Colonic mucosa (tissue), 4 donors: ENCODE measurements at regions not wholly inside any gene's neighbourhood (a gene's known extent, or its start where the extent isn't known, plus 50 kb on each side); places are given as distances from the start of the nearest gene placed in this dataset.

Experiments used
- DNase-seq: peaks from one replicate; pipeline ENCODE4 v3.0.0-alpha.2; 2020
- H3K27ac ChIP-seq: fragments of 200-600 bp; one replicate; pipeline ENCODE4 v1.8.0; 2021
- H3K27me3 ChIP-seq: fragments of 200-600 bp; one replicate; pipeline ENCODE4 v1.8.0; 2021
- H3K36me3 ChIP-seq: fragments of 200-600 bp; one replicate; pipeline ENCODE4 v1.8.0; 2021
- H3K4me1 ChIP-seq: fragments of 200-600 bp; one replicate; pipeline ENCODE4 v1.8.0; 2021; ENCODE audit warnings: mild to moderate bottlenecking
- H3K4me3 ChIP-seq: fragments of 200-600 bp; one replicate; pipeline ENCODE4 v1.8.0; 2021
- H3K9ac ChIP-seq, 2 donors: one replicate each; pipeline ENCODE4 v1.7.0; 2013; ENCODE audit warnings: control low read depth in 2 of 2, low read depth in 2 of 2, low read length in 2 of 2
- H3K9me3 ChIP-seq: fragments of 200-600 bp; one replicate; pipeline ENCODE4 v1.8.0; 2021
- intact Hi-C: fragments of 100-400 bp; cut with DNase I; formaldehyde crosslinking; loops from one replicate; pipeline ENCODE4 v1.14.1; 2022
- TF ChIP-seq, protein P1 (sequence below): fragments of 200-600 bp; IDR thresholded peaks from one replicate; pipeline ENCODE4 v1.8.0; 2022; ENCODE audit warnings: antibody characterized with exemption, mild to moderate bottlenecking
- donor health status: healthy.
- donor health status: DM: no; HTN: no; CAD: no.
- donor health status: DM: no; HTN: no; CAD: no.

DNA sequence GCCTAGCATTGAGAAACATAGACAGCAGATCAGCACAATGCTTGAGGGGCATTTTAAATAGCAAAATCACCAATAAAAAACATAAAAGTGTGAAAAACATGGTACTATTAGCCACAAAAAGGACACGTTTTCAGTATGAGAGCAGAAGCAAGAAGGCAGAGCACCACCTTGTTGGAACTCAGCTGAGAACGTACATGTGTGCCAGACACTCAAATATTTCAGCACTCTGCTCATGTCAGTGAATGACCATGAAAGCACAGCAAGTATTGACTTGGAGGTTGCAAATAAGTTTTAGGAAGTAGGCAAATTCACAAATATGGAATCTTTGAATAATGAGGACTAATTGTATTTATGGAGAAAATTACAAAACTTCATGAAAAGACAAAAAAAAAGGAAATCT is 193.4 kb upstream of the PKN2 start:
- Histone ChIP-seq H3K36me3 (no peaks in the 10 kb centered on the region), H3K27ac (no peak overlapping the region), H3K4me1 (no peaks in the 10 kb centered on the region), H3K4me3 (no peak overlapping the region), H3K27me3 (no peaks in the 10 kb centered on the region), H3K9ac (no peak overlapping the region), H3K9me3 (no peaks in the 10 kb centered on the region)
- TF ChIP-seq, protein P1, sequence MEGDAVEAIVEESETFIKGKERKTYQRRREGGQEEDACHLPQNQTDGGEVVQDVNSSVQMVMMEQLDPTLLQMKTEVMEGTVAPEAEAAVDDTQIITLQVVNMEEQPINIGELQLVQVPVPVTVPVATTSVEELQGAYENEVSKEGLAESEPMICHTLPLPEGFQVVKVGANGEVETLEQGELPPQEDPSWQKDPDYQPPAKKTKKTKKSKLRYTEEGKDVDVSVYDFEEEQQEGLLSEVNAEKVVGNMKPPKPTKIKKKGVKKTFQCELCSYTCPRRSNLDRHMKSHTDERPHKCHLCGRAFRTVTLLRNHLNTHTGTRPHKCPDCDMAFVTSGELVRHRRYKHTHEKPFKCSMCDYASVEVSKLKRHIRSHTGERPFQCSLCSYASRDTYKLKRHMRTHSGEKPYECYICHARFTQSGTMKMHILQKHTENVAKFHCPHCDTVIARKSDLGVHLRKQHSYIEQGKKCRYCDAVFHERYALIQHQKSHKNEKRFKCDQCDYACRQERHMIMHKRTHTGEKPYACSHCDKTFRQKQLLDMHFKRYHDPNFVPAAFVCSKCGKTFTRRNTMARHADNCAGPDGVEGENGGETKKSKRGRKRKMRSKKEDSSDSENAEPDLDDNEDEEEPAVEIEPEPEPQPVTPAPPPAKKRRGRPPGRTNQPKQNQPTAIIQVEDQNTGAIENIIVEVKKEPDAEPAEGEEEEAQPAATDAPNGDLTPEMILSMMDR = no peak
- DNase-seq = no peak
- intact Hi-C loops = no loop called here

DNA sequence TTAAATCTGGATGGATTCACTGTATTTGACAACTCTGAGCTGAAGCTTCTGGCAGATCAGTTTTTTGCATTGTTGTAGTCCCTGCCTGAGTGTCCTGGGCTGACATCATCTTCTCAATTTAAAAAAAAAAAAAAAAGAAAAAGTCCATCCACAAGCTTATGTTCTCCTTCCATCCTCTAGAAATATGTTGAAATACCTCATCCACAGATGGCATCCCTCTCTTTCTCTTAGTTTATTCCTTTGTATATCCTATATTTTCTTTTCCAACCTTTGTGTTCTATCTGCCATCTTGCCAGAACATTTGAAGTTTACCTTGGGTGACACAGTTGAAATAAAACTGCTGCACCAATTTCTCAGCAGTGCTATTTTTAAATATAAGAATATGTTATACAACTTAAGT is 184.4 kb upstream of the PKN2 start:
- no peak for DNase-seq
- intact Hi-C loops = no loop called here
- Histone ChIP-seq H3K27me3 (no peaks in the 10 kb centered on the region), H3K36me3 (no peaks in the 10 kb centered on the region), H3K4me3 (no peak overlapping the region), H3K27ac (no peak overlapping the region), H3K9ac (no peak overlapping the region), H3K9me3 (no peaks in the 10 kb centered on the region), H3K4me1 (no peaks in the 10 kb centered on the region)
- TF ChIP-seq, protein P1 = no peak

DNA sequence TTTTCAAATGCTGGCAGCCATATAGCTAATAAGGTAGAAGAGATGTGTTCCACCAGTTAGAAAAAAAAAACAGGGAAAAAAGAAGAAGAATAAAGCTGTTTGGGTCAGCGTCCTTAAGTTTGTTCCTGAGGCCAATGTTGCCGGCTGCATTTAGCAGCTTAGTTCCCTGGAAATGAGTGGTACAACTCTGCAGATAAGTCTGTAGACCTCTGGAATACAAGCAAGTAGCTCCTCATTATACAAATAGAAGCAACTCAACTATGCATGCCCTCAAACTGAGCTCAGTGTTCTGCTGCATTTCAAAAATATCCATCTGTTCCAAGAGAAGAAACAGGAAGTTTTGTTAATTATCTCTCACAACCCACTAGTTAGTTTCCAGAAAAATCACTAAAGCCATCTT is 181.2 kb upstream of the PKN2 start:
- Histone ChIP-seq H3K4me3 (no peak overlapping the region), H3K9me3 (no peaks in the 10 kb centered on the region), H3K4me1 (no peaks in the 10 kb centered on the region), H3K27me3 (no peaks in the 10 kb centered on the region), H3K27ac (no peak overlapping the region), H3K9ac (no peak overlapping the region), H3K36me3 (no peaks in the 10 kb centered on the region)
- DNase-seq = no peak
- TF ChIP-seq, protein P1 = no peak
- intact Hi-C loops = no loop called here

DNA sequence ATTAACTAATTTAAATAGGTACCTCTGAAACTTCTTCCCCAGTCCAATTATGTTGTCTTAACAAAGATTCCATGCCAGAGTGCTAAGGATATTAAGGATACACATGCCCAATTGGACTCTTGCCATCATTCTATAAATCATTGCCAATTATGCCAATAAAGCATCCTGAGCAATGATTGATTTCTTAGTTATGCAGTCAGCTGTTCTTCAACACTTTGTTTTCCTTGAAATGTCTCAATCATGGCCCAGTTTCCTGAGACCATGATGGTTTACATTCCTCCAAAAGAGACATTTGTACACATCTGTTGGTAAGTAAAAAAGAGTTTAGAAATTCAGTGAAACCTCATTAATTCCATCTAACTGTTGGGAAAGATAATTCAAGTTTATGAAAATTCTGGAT is 180.4 kb upstream of the PKN2 start:
- no peaks in the 10 kb centered on the region for H3K27me3 ChIP-seq
- no peak for DNase-seq
- no peaks in the 10 kb centered on the region for H3K4me1 ChIP-seq
- no peak overlapping the region for H3K27ac ChIP-seq
- no peak overlapping the region for H3K9ac ChIP-seq
- no peaks in the 10 kb centered on the region for H3K36me3 ChIP-seq
- no peaks in the 10 kb centered on the region for H3K9me3 ChIP-seq
- TF ChIP-seq, protein P1 = no peak
- no peak overlapping the region for H3K4me3 ChIP-seq
- intact Hi-C loops = no loop called here

DNA sequence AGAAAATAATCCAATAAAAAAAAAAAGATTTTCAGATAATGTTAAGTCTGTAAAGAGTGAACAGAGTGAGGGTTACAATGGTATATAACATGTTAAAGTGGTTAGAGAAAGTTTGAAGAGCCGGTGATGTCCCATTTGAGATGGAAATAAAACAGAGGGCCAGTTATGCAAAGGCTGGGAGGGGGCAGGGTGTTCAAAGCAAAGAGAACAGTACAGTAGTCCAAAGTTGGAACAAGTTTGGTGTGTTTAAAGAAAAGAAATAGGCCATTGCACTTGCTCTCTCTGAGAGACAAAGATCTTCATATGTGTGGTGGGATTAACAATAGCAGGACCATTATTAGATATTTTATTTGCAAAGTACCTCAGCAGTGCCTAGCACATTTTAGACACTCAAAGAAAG is 179.5 kb upstream of the PKN2 start:
- Histone ChIP-seq H3K27ac (no peak overlapping the region), H3K4me3 (no peak overlapping the region), H3K27me3 (no peaks in the 10 kb centered on the region), H3K4me1 (no peaks in the 10 kb centered on the region), H3K9me3 (no peaks in the 10 kb centered on the region), H3K36me3 (no peaks in the 10 kb centered on the region), H3K9ac (no peak overlapping the region)
- TF ChIP-seq, protein P1 = no peak
- intact Hi-C loops = no loop called here
- DNase-seq = no peak

DNA sequence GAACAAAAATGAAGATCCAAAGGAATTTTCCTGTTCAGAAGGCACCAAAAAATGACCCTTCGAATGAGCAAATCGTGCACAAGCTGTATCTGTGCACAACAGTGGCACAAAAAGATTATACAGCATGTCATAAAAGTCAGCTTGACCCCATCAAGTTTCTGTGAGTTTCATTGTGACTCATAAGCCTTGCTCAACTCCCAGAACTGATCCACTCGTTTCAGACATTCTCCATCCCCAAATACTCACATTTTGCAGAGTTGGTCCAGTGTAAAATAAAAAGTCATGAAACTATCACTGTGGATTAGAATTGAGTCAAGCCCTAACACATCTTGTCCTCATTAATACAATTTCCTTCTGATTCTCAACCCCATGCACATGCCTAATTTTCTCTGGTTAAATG is 174.7 kb upstream of the PKN2 start:
- Histone ChIP-seq H3K27me3 (no peaks in the 10 kb centered on the region), H3K9me3 (no peaks in the 10 kb centered on the region), H3K9ac (no peak overlapping the region), H3K27ac (no peak overlapping the region), H3K4me3 (no peak overlapping the region), H3K4me1 (no peaks in the 10 kb centered on the region), H3K36me3 (no peaks in the 10 kb centered on the region)
- intact Hi-C loops = no loop called here
- TF ChIP-seq, protein P1 = no peak
- DNase-seq = no peak
